ENCODE measurements at regions not wholly inside any gene's neighbourhood (a gene's known extent, or its start where the extent isn't known, plus 50 kb on each side); places are given as distances from the start of the nearest gene placed in this dataset.

- no peak for DNase-seq (ENCODE audit: low read depth, low spot score)
These were observed 287.0 kb downstream of the GASK1B start for GRCh38 chr4:157885811-157886210.

GRCh38 chr4:157882901-157883300, 289.9 kb downstream of the GASK1B start:
- DNase-seq (ENCODE audit: low read depth, low spot score): no peak

GRCh38 chr4:157880761-157881160, 292.1 kb downstream of the GASK1B start:
- DNase-seq (ENCODE audit: low read depth, low spot score): no peak

- DNase-seq (ENCODE audit: low read depth, low spot score): no peak
These were observed 318.0 kb downstream of the GASK1B start for GRCh38 chr4:157854819-157855218.

GRCh38 chr4:157840648-157841047, 332.2 kb downstream of the GASK1B start:
- no peak for DNase-seq (ENCODE audit: low read depth, low spot score)

GRCh38 chr4:157840034-157840433, 332.8 kb downstream of the GASK1B start:
- DNase-seq (ENCODE audit: low read depth, low spot score): no peak

GRCh38 chr4:157838366-157838765, 334.5 kb downstream of the GASK1B start:
- no peak for DNase-seq (ENCODE audit: low read depth, low spot score)

GRCh38 chr4:157837071-157837703, 335.6 kb downstream of the GASK1B start:
- DNase-seq (ENCODE audit: low read depth, low spot score): no peak

GRCh38 chr4:157832596-157832995, 340.2 kb downstream of the GASK1B start:
- no peak for DNase-seq (ENCODE audit: low read depth, low spot score)

- no peak for DNase-seq (ENCODE audit: low read depth, low spot score)
These were observed 348.8 kb downstream of the GASK1B start for GRCh38 chr4:157824021-157824420.

GRCh38 chr4:157821814-157822213, 351.0 kb downstream of the GASK1B start:
- no peak for DNase-seq (ENCODE audit: low read depth, low spot score)

- DNase-seq (ENCODE audit: low read depth, low spot score): no peak
These were observed 352.9 kb downstream of the GASK1B start for GRCh38 chr4:157819693-157820464.

- no peak for DNase-seq (ENCODE audit: low read depth, low spot score)
These were observed 353.7 kb downstream of the GASK1B start for GRCh38 chr4:157818946-157819692.

- no peak for DNase-seq (ENCODE audit: low read depth, low spot score)
These were observed 362.6 kb downstream of the GASK1B start for GRCh38 chr4:157810137-157810774.

GRCh38 chr4:157808796-157809383, 363.9 kb downstream of the GASK1B start:
- DNase-seq (ENCODE audit: low read depth, low spot score): no peak

- no peak for DNase-seq (ENCODE audit: low read depth, low spot score)
These were observed 366.6 kb downstream of the GASK1B start for GRCh38 chr4:157806184-157806583.

- DNase-seq (ENCODE audit: low read depth, low spot score): peak; percentile 27
These were observed 367.8 kb downstream of the GASK1B start for GRCh38 chr4:157804986-157805385.

- no peak for DNase-seq (ENCODE audit: low read depth, low spot score)
These were observed 368.8 kb downstream of the GASK1B start for GRCh38 chr4:157803845-157804521.

- DNase-seq (ENCODE audit: low read depth, low spot score): no peak
These were observed 369.4 kb downstream of the GASK1B start for GRCh38 chr4:157803421-157803820.

GRCh38 chr4:157795495-157795894, 377.3 kb downstream of the GASK1B start:
- DNase-seq (ENCODE audit: low read depth, low spot score): no peak

GRCh38 chr4:157792716-157793115, 380.1 kb downstream of the GASK1B start:
- DNase-seq (ENCODE audit: low read depth, low spot score): peak; percentile 84
